ENCODE measurements at regions not wholly inside any gene's neighbourhood (a gene's known extent, or its start where the extent isn't known, plus 50 kb on each side); places are given as distances from the start of the nearest gene placed in this dataset.

DNA sequence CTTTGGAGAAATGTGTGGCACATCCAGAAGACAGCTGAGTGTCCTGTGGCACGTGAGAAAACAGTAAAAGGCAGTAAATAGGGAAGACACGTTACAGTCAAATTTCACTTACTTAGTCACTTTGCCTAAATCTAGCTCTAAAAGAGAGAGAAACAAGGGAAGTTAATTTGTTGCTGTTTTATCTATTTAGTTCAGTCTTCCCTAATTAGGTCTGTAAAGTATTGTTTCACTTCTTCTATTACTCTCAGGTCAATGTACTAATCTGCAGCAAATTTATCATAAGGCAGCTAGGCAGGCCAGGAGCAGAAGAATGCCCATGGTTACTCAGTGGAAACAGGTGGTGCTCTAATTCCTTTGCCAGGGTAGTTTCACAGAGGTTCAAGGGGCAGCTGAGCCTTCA lies 124.3 kb upstream of the CNR1 start:
- Histone ChIP-seq H3K79me1 (ENCODE audit: insufficient read depth, low read depth, low read length, poor library complexity, severe bottlenecking) (no peaks in the 10 kb centered on the region), H3K9ac (ENCODE audit: extremely low read depth, insufficient read length, low read length) (no peak overlapping the region), H4K5ac (ENCODE audit: insufficient read length, low read depth, low read length) (no peak overlapping the region), H3K56ac (ENCODE audit: insufficient read length, low read depth, low read length) (no peak overlapping the region), H2BK5ac (ENCODE audit: insufficient read length, low read length) (no peak overlapping the region), H2BK20ac (ENCODE audit: low read depth, low read length, poor library complexity, severe bottlenecking) (no peak overlapping the region), H3K14ac (ENCODE audit: insufficient read depth, low read length) (no peak overlapping the region), H3K4me2 (ENCODE audit: insufficient read depth, insufficient read length, low read length) (no peak overlapping the region), H2BK15ac (ENCODE audit: low read depth, low read length) (no peak overlapping the region), H3K79me2 (ENCODE audit: insufficient read depth, low read length) (no peaks in the 10 kb centered on the region), H3K9me3 (ENCODE audit: control insufficient read depth, low read depth, low read length) (no peaks in the 10 kb centered on the region), H3K23me2 (ENCODE audit: insufficient read length, low read depth, low read length, poor library complexity, severe bottlenecking) (no peaks in the 10 kb centered on the region), H3K18ac (ENCODE audit: insufficient read length, low read depth, low read length) (no peak overlapping the region), H3T11ph (ENCODE audit: low read length) (no peak overlapping the region), H2BK120ac (ENCODE audit: low read depth, low read length, poor library complexity, severe bottlenecking) (no peak overlapping the region), H4K8ac (replicated peaks; ENCODE audit: insufficient read length, low read depth, low read length) (no peak overlapping the region), H2AFZ (ENCODE audit: low read length) (no peak overlapping the region), H3K4ac (ENCODE audit: low read depth, low read length) (no peak overlapping the region), H3K27ac (ENCODE audit: insufficient read length, low read depth, low read length) (no peak overlapping the region), H3K4me1 (ENCODE audit: insufficient read depth, low read length) (no peaks in the 10 kb centered on the region), H2BK12ac (ENCODE audit: insufficient read length, low read depth, low read length) (no peak overlapping the region), H3K23ac (ENCODE audit: insufficient read length, low read depth, low read length) (no peak overlapping the region), H4K20me1 (ENCODE audit: control insufficient read depth, insufficient read depth, insufficient read length) (no peaks in the 10 kb centered on the region), H4K91ac (ENCODE audit: insufficient read length, low read depth, low read length) (no peak overlapping the region), H2AK5ac (ENCODE audit: insufficient read length, low read length) (no peak overlapping the region), H3K27me3 (ENCODE audit: insufficient read depth, low read length) (no peaks in the 10 kb centered on the region)
- no CpG with 5 or more reads among the region's 2 CpGs for WGBS (ENCODE audit: extremely low coverage, insufficient read length, low lambda C conversion rate)
- Mint-ChIP-seq H3K36me3 (ENCODE audit: insufficient read depth in 1 of 3, low read depth in 3 of 3) (peaks cover 2 to 8% (median 2%) of the 10 kb centered on the region in 3 experiments; a peak in 6 of 7 replicates), H3K27me3 (ENCODE audit: low read depth) (no peaks in the 10 kb centered on the region; the same call in 1 of the 2 replicates), H3K27ac (no peak overlapping the region), H3K9me3 (peaks cover 14% of the 10 kb centered on the region in 2 experiments), H3K4me1 (no peaks in the 10 kb centered on the region), H3K4me3 (no peak overlapping the region)
- DNase-seq: no peak
- TF ChIP-seq, protein P1, sequence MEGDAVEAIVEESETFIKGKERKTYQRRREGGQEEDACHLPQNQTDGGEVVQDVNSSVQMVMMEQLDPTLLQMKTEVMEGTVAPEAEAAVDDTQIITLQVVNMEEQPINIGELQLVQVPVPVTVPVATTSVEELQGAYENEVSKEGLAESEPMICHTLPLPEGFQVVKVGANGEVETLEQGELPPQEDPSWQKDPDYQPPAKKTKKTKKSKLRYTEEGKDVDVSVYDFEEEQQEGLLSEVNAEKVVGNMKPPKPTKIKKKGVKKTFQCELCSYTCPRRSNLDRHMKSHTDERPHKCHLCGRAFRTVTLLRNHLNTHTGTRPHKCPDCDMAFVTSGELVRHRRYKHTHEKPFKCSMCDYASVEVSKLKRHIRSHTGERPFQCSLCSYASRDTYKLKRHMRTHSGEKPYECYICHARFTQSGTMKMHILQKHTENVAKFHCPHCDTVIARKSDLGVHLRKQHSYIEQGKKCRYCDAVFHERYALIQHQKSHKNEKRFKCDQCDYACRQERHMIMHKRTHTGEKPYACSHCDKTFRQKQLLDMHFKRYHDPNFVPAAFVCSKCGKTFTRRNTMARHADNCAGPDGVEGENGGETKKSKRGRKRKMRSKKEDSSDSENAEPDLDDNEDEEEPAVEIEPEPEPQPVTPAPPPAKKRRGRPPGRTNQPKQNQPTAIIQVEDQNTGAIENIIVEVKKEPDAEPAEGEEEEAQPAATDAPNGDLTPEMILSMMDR (conservative IDR thresholded peaks at IDR 0.05): no peak

Measured in H9 (cell line).